Spinal cord (tissue), 9 donors: ENCODE measurements at regions not wholly inside any gene's neighbourhood (a gene's known extent, or its start where the extent isn't known, plus 50 kb on each side); places are given as distances from the start of the nearest gene placed in this dataset.

ENCODE experiments used
- DNase-seq, 6 donors: peaks; one replicate each; pipeline versions ENCODE4 v3.0.0 to v3.0.0-alpha.2; 2013 to 2015; ENCODE audit warnings: low spot score in 6 of 6, low read depth in 4 of 6
- H3K27ac ChIP-seq: one replicate; pipeline ENCODE4 v1.5.1; 2013; ENCODE audit warnings: low read depth, low read length, control low read depth
- H3K27me3 ChIP-seq: one replicate; pipeline ENCODE4 v1.6.1; 2013; ENCODE audit warnings: low read length; ENCODE audit not compliant: control insufficient read depth, insufficient read depth
- H3K36me3 ChIP-seq: one replicate; pipeline ENCODE4 v1.6.1; 2013; ENCODE audit warnings: low read length; ENCODE audit not compliant: control insufficient read depth, insufficient read depth
- H3K4me1 ChIP-seq: one replicate; pipeline ENCODE4 v1.6.1; 2013; ENCODE audit warnings: low read length; ENCODE audit not compliant: control insufficient read depth, insufficient read depth
- H3K4me3 ChIP-seq: one replicate; pipeline ENCODE4 v1.5.1; 2013; ENCODE audit warnings: low read depth, low read length, control low read depth
- H3K9me3 ChIP-seq: one replicate; pipeline ENCODE4 v1.6.1; 2013; ENCODE audit warnings: low read length; ENCODE audit not compliant: control insufficient read depth, insufficient read depth
- WGBS: methylation state at CpG from one replicate; pipeline ENCODE4 v1.1.5; 2013; ENCODE audit warnings: missing lambda C conversion rate; ENCODE audit not compliant: insufficient coverage; 5-methylcytosine and 5-hydroxymethylcytosine counted together
- donor health status: healthy.

DNA sequence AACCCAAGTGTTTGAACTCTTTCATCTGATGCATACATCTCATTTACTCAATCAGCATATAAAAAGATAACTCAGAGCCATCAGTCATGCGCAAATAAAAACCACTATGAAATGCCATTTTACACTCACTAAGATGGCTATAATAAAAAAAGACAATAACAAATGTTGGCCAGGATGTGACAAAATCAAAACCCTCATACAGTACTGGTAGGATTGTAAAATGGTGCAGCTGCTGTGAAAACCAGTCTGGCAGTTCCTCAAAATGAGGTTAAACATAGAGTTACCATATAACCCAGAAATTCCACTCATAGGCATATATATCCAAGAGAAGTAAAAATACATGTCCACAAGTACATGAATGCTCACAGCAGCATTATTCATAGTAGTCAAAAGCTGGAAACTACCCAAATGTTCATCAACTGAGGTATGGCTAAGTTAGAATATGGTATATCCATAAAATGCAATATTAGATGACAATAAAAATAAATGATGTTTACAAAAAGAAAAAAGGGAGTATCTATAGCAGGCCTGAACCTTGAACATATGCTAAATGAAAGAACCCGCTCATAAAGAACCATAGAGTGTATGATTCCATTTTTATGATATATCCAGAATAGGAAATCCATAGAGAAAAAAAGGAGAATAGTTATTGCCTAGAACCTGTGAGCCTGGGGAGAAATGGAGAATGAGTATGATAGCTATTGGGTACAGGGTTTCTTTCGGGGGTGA is 265.1 kb downstream of the SIPA1L2 start:
- Histone ChIP-seq H3K27ac (no peak overlapping the region), H3K4me3 (no peak overlapping the region), H3K4me1 (no peaks in the 10 kb centered on the region), H3K9me3 (no peaks in the 10 kb centered on the region), H3K36me3 (no peaks in the 10 kb centered on the region), H3K27me3 (no peaks in the 10 kb centered on the region)
- no CpG with 5 or more reads among the region's 3 CpGs for WGBS
- DNase-seq, result no peak

DNA sequence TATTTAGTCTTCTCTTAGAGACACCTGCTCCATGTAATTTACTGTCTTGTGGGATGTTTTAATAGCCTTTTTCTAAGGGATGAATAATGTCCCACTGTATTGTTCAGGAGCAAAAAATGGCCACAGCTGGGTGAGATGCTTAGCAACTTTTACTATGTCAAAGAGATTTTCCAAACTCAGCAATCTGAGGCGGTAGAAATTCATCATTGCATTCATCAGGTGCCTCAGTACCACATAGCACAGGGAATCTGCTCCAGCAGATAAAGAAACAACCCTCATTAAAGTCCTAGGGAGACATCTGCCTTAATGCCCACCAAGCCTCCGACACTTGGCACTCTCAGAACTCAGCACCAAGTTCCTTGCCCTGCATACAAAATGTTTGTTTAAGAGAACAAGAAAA is 266.9 kb downstream of the SIPA1L2 start:
- Histone ChIP-seq H3K27ac (no peak overlapping the region), H3K4me3 (no peak overlapping the region), H3K27me3 (peaks cover 3% of the 10 kb centered on the region), H3K36me3 (no peaks in the 10 kb centered on the region), H3K9me3 (no peaks in the 10 kb centered on the region), H3K4me1 (no peaks in the 10 kb centered on the region)
- WGBS, result 40% methylated on average over 1 of the region's 2 CpGs
- DNase-seq, result peak in 1 of 6 donors; percentile 34

DNA sequence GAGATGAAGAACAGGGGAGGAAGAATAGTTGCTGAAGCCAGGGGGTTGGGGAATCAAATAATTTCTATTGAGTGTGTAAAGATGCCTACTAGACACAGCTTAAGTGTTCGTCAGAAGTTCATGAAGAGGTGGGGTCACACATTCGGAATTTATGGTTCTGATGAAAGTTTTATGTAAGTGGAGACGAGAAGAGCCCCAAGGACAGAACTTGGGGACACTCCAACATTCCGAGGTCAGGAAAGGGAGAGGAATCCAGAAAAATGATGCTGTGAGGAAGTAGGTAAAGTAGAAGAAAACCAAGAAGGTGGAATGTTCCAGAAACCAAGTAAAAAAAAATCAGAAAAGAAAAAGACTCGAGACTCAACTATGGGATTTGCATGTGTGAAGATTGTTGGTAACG is 272.5 kb downstream of the SIPA1L2 start:
- WGBS, result 98% methylated on average over 6 of the region's 6 CpGs
- no peak for DNase-seq
- H3K4me1 ChIP-seq, result no peaks in the 10 kb centered on the region
- no peaks in the 10 kb centered on the region for H3K9me3 ChIP-seq
- no peak overlapping the region for H3K4me3 ChIP-seq
- no peak overlapping the region for H3K27ac ChIP-seq
- H3K27me3 ChIP-seq, result peaks cover 3% of the 10 kb centered on the region
- no peaks in the 10 kb centered on the region for H3K36me3 ChIP-seq

DNA sequence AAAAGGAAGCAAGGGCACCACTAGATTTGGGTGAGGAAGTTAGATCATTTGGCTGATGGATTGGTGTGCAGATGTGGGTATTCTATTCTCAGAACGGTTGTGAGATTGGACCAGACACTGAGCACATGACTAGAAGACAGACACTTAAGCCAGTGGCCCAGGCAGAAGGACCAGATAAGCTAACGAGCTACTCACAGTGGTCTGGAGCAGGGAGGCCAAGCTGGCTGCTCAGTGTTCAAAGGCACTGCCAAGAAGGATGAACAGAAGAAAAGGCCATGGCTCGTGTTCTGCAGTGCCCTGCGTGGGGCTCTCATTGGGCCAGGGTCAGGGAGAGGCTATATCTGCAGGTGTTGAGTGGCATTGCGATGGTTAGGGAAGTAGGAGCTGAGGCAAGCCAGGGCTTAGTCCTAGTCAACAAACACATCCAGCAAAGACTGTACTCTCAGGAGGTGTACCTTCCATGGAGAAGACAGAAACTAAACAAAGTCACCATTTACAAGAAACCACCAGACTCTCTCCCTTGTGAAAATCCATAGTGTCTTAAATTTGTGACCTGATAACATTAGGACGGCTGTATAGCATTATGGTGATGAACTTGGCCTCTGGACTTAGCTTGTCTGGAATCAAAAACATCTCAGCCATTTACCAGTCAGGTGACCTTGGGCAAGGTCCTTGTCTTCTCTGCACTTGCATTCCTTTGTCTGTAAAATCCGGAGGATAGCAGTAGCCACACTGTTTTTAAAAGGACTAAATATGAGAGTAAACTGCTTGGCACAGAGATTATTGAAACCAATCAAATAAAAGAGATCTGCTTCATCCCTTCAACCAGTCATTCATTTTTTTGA is 274.5 kb downstream of the SIPA1L2 start:
- WGBS, result 82% methylated on average over 3 of the region's 7 CpGs
- DNase-seq, result no peak
- Histone ChIP-seq H3K36me3 (no peaks in the 10 kb centered on the region), H3K27ac (no peak overlapping the region), H3K27me3 (peaks cover 3% of the 10 kb centered on the region), H3K4me3 (no peak overlapping the region), H3K4me1 (no peaks in the 10 kb centered on the region), H3K9me3 (no peaks in the 10 kb centered on the region)

DNA sequence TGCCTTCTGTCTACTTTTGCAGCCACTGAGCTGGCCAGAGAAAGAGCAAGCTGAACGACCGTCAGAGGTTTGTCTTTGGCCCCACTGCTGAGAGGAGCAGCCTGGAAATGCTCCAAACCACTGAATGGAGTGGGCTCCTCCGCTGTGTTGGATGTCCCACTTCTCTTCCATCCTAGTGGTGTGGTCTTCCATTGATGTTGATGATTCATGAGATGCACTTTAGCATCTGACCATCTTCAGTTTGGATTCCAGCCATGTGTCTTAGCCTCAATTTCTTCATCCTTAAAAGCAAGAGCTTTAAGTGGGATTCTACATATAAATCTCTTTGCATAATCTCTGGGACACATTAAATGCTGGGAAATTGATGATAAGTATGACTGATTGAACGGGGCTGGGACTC is 276.9 kb downstream of the SIPA1L2 start:
- no peak overlapping the region for H3K27ac ChIP-seq
- no peak for DNase-seq
- H3K36me3 ChIP-seq, result no peaks in the 10 kb centered on the region
- 55% methylated on average over 2 of the region's 4 CpGs for WGBS
- no peaks in the 10 kb centered on the region for H3K4me1 ChIP-seq
- no peaks in the 10 kb centered on the region for H3K27me3 ChIP-seq
- no peak overlapping the region for H3K4me3 ChIP-seq
- H3K9me3 ChIP-seq, result no peaks in the 10 kb centered on the region

DNA sequence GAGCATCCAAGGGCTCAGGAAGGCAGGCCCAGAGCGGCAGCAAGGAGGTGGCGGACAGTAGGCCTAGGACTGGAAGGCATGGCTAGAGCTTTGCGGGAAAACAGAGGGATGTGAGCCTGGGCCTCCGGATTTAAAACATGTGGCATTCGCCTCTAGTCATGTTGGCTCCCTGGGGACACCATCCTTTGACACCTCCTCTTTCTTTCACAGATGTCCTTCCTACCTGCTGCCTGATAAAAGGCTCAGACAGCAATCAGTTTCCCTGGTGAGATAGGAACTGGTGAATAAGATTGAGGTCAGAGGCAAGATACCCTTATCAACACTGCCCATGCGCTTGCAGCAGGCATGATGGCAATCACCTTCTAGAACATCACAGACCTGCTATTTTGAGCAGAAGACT is 277.6 kb downstream of the SIPA1L2 start:
- H3K4me3 ChIP-seq, result no peak overlapping the region
- no peaks in the 10 kb centered on the region for H3K36me3 ChIP-seq
- H3K9me3 ChIP-seq, result no peaks in the 10 kb centered on the region
- H3K4me1 ChIP-seq, result no peaks in the 10 kb centered on the region
- DNase-seq, result no peak
- H3K27ac ChIP-seq, result no peak overlapping the region
- no peaks in the 10 kb centered on the region for H3K27me3 ChIP-seq
- 92% methylated on average over 3 of the region's 6 CpGs for WGBS

DNA sequence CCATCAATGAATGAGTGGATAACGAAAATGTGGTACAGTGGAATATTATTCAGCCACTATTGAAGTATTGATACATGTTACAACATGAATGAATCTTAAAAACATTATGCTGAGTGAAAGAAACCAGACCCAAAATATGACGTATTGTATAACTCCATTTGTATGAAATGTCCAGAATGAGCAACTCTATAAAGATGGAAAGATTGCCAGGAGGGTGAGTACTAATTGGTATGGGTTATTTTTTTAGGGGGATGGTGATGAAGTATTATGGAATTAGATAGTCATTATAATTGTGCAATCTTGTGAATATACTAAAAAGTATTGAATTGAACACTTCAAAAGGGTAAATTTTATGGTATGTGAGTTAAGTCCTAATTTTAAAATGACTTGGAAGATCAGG is 278.6 kb downstream of the SIPA1L2 start:
- Histone ChIP-seq H3K36me3 (no peaks in the 10 kb centered on the region), H3K27ac (no peak overlapping the region), H3K4me3 (no peak overlapping the region), H3K9me3 (no peaks in the 10 kb centered on the region), H3K4me1 (no peaks in the 10 kb centered on the region), H3K27me3 (no peaks in the 10 kb centered on the region)
- no peak for DNase-seq
- WGBS, result 100% methylated on average over 1 of the region's 2 CpGs

DNA sequence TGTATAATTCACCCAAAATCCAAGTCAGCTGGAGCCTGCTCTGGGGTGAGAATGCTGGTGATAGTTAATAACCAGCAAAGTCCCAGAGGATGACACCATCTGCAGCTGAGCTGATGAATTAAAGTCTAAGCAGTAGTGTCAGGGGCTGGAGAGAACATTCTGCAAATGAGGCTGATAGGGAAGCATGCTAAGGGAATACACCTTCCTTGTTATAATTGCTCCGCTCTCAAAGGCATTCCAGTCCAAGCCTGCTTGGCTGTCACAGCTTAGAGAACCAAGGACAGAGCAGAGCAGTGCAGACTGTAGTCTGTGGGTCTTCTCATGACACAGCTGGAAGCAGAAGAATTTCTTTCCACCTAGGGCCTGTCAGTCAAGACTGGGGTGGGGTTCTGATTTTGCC is 283.1 kb downstream of the SIPA1L2 start:
- Histone ChIP-seq H3K9me3 (no peaks in the 10 kb centered on the region), H3K27ac (no peak overlapping the region), H3K36me3 (no peaks in the 10 kb centered on the region), H3K4me3 (no peak overlapping the region), H3K4me1 (no peaks in the 10 kb centered on the region), H3K27me3 (no peaks in the 10 kb centered on the region)
- WGBS, result 90% methylated on average over 1 of the region's 1 CpG
- peak in 1 of 6 donors; percentile 29 for DNase-seq

DNA sequence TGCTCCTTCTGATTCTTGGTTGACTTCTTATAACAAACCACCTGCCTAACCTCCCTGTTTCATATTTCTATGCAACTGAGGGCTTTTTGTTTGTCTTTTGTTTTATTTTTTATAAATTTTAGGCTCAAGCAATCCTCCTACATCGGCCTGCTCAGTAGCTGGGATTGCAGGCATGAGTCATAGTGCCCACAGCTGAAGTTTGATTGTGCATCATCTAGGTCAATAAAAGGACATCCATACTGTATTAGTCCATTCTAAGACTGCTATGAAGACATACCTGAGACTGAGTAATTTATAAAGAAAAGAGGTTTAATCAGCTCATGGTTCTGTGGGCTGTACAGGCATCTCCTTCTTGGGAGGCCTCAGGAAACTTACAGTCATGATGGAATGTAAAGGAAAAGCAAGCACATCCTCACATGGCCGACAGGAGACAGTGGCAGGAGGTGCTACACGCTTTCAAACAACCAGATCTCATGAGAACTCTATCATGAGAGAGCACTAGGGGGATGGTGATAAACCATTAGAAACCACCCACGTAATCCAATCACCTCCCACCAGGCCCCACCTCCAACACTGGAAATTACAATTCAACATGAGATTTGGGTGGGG is 285.0 kb downstream of the SIPA1L2 start:
- Histone ChIP-seq H3K27ac (no peak overlapping the region), H3K4me1 (no peaks in the 10 kb centered on the region), H3K27me3 (no peaks in the 10 kb centered on the region), H3K4me3 (no peak overlapping the region), H3K36me3 (no peaks in the 10 kb centered on the region), H3K9me3 (no peaks in the 10 kb centered on the region)
- DNase-seq, result no peak
- no CpG with 5 or more reads among the region's 4 CpGs for WGBS
